IMR-90 (cell line): ENCODE measurements at regions not wholly inside any gene's neighbourhood (a gene's known extent, or its start where the extent isn't known, plus 50 kb on each side); places are given as distances from the start of the nearest gene placed in this dataset.

Experiments used
- CHD1 ChIP-seq: IDR thresholded peaks from 2 replicates; pipeline ENCODE4 v1.6.1; 2012; ENCODE audit warnings: low read depth, low read length, improper control_type of control experiment
- CTCF ChIP-seq: conservative IDR thresholded peaks from 2 replicates; pipeline ENCODE4 v1.5.1; 2012; ENCODE audit warnings: mild to moderate bottlenecking, low read depth, low read length, improper control_type of control experiment
- POLR2A ChIP-seq: IDR thresholded peaks from 2 replicates; pipeline ENCODE4 v1.6.1; 2012; ENCODE audit warnings: mild to moderate bottlenecking, low read depth, low read length
- RAD21 ChIP-seq: IDR thresholded peaks from 2 replicates; pipeline ENCODE4 v1.6.1; 2012; ENCODE audit warnings: low read length, improper control_type of control experiment
- RCOR1 ChIP-seq: IDR thresholded peaks from 2 replicates; pipeline ENCODE4 v1.6.1; 2012; ENCODE audit warnings: mild to moderate bottlenecking, low read length, improper control_type of control experiment; ENCODE audit not compliant: insufficient replicate concordance
- SMC3 ChIP-seq: fragments of 150-350 bp; IDR thresholded peaks from 2 replicates; pipeline ENCODE4 v1.6.1; 2016; ENCODE audit warnings: low read depth, mild to moderate bottlenecking, antibody characterized with exemption, low read length, moderate library complexity
- TF ChIP-seq, protein P1 (sequence below): fragments of 150-350 bp; IDR thresholded peaks from 2 replicates; pipeline ENCODE4 v1.6.1; 2017; ENCODE audit warnings: mild to moderate bottlenecking, antibody characterized with exemption, low read length, low read depth

DNA sequence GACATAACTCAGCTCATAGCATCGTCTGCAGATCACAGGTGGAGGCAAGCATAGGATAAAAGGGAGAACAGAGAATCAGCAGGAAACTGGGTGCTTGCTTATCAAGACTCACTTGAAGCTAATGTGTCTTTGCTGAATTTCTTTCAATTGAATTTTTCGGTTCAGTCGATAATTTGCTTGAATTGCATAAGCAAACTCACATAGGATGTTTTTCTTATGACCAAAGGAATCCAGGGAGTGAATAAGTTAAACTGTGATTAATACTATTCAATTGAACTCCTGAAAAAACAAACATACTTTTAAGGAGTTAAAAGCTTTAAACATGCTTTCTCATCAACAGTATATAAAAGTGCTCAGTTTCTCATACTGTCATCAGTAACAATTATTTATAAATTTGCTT is 707.1 kb upstream of the ACVR2A start:
- no peak for TF ChIP-seq SMC3
- TF ChIP-seq CTCF, result no peak
- TF ChIP-seq RAD21, result no peak
- TF ChIP-seq POLR2A, result no peak
- TF ChIP-seq CHD1, result no peak
- no peak for TF ChIP-seq RCOR1
- TF ChIP-seq, protein P1, sequence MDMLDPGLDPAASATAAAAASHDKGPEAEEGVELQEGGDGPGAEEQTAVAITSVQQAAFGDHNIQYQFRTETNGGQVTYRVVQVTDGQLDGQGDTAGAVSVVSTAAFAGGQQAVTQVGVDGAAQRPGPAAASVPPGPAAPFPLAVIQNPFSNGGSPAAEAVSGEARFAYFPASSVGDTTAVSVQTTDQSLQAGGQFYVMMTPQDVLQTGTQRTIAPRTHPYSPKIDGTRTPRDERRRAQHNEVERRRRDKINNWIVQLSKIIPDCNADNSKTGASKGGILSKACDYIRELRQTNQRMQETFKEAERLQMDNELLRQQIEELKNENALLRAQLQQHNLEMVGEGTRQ, result no peak
